Stimulated activated effector memory CD8-positive, alpha-beta T cell treated with anti-CD3 and anti-CD28 coated beads, Interleukin-12 subunit alpha, Interleukin-12 subunit beta, amount 100 ng/mL, for 72 hours (primary cell): ENCODE measurements at regions not wholly inside any gene's neighbourhood (a gene's known extent, or its start where the extent isn't known, plus 50 kb on each side); places are given as distances from the start of the nearest gene placed in this dataset.
"Not testable (repeated sequence)": the region's sequence is repeated elsewhere in the genome, so short reads cannot be mapped to it uniquely, and the experiment has no call there.

Experiments used
- ATAC-seq: fragments of 150-1000 bp; cut with Tn5 transposase; 2 replicates; pipeline ENCODE4 v1.10.0; 2021
- DNase-seq, 2 donors: peaks; one replicate each; pipeline ENCODE4 v3.0.0; 2021 to 2022; ENCODE audit warnings: low spot score in 2 of 2
- H3K27ac Mint-ChIP-seq: one replicate; pipeline ENCODE4 v1.8.0; 2022; ENCODE audit warnings: mild to moderate bottlenecking, mixed read lengths
- H3K36me3 Mint-ChIP-seq: one replicate; pipeline ENCODE4 v1.8.0; 2022; ENCODE audit warnings: mild to moderate bottlenecking, mixed read lengths
- H3K4me1 Mint-ChIP-seq: one replicate; pipeline ENCODE4 v1.8.0; 2022; ENCODE audit warnings: mixed read lengths
- H3K4me3 Mint-ChIP-seq: one replicate; pipeline ENCODE4 v1.8.0; 2022; ENCODE audit warnings: mild to moderate bottlenecking, mixed read lengths
- H3K9me3 Mint-ChIP-seq: one replicate; pipeline ENCODE4 v1.8.0; 2022; ENCODE audit warnings: mixed read lengths

DNA sequence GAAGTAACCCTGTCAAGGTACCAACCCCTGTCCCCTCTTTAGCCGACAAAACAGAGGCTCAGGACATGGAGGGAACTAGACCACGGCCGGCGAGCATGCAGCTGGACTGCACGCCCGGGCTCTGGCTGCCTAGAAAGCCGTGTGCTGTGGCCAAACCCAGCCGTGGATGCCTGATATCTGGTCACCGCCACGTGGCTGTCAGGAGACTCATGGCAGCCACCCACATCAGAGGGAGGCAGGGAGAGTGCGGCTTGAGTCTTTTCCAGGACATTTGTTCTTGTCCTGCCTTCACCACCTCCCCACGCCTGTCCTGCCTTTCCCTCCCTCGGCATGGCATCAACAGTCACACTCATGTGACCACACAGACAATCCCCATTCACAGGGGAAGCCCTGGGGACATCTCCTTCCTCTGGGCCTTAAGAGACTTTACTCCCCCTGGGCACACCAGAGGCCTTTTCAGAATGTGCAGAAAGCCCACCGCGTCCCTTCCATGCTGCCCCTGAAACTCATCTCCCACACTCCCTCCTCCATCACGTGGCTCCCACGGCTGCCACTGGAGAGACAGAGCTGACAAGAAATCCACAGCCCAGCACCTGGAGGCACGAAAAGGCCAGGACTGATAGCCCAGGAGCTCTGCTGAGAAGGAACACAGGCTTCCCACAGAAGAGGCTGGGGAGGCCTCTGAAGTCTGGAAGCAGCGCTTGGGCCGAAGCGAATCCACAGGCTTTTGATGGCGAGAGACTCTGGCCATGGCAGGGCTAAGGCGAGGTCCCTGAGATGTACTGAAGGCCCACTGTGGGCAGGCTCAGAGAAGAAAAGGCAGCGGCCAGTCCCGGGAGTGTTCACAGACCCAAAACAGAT lies 71.2 kb upstream of the IQSEC1 start:
- peaks cover under 1% of the 10 kb centered on the region for H3K4me1 Mint-ChIP-seq
- ATAC-seq (no peak), DNase-seq (no peak)
- H3K9me3 Mint-ChIP-seq, result no peaks in the 10 kb centered on the region
- no peaks in the 10 kb centered on the region for H3K36me3 Mint-ChIP-seq
- no peak overlapping the region for H3K4me3 Mint-ChIP-seq
- no peak overlapping the region for H3K27ac Mint-ChIP-seq

DNA sequence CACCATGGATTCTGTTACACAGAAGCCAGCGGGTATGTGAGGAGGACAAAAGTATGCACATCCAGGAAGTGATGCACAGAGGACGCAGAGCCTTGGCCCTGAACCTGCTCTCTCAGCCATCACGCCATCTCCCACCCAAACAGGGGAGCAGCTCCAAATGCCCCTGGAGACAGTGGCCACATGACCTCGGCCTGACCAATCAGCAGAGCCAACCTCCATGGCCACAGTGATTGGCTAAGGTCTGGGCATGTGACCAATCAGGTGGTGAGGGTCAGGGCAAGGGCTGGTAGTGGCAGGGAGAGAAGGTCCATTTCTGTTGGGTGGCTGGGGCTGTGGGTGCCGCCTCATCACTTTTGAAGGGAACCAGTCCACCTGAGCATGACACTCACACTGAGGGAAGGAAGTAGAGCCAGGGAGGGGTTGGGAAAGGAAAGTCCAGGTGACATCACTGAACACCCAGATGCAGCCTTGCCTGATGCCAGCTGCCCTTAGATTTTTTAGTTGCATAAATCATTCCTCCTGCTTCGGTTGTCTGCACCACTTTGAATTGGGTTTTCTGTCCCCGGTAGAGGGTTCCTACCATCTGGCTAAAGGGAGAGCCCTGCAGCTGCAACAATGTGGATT lies 70.3 kb upstream of the IQSEC1 start:
- no peak overlapping the region for H3K4me3 Mint-ChIP-seq
- H3K4me1 Mint-ChIP-seq, result no peaks in the 10 kb centered on the region
- H3K36me3 Mint-ChIP-seq, result no peaks in the 10 kb centered on the region
- DNase-seq (no peak), ATAC-seq (no peak)
- no peak overlapping the region for H3K27ac Mint-ChIP-seq
- H3K9me3 Mint-ChIP-seq, result no peaks in the 10 kb centered on the region

DNA sequence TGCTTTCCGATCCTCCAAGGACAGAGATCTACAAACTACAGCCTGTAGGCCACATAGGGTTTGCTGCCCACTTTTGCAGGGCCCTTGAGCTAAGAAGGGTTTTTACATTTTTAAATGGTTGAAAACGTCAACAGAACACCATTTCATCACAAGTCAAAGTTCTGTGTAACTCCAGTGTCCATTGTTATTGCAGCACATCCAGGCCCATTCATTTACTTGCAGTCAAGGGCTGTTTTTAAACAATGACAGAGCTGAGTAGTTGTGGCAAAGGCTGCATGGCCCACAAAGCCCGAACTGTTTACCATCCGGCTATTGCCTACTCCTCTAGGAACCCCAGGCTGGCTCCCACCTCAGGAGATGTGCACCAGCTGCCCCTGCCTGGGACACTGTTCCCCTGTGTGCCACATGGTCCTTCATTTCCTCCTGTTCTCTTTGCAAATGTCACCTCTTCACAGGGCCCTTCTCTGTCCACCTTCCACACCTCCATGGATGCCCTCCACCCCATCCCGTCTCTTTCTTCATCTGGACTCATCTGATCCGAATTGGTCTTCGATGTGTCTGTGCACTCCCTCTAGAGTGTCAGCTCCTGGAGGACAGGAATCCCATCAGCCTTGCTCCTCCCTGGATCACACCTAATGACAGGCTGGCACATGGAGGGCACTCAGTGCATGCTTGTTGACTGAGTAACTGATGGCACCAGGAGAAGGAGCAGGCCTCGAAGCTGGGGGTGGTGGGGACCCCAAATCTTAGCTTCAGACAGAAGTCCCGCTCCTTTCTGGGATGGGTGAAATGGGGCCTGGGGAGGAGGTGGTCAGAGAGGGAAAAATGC lies 69.5 kb upstream of the IQSEC1 start:
- DNase-seq (no peak), ATAC-seq (no peak)
- no peaks in the 10 kb centered on the region for H3K36me3 Mint-ChIP-seq
- H3K4me1 Mint-ChIP-seq, result no peaks in the 10 kb centered on the region
- no peaks in the 10 kb centered on the region for H3K9me3 Mint-ChIP-seq
- no peak overlapping the region for H3K4me3 Mint-ChIP-seq
- no peak overlapping the region for H3K27ac Mint-ChIP-seq

DNA sequence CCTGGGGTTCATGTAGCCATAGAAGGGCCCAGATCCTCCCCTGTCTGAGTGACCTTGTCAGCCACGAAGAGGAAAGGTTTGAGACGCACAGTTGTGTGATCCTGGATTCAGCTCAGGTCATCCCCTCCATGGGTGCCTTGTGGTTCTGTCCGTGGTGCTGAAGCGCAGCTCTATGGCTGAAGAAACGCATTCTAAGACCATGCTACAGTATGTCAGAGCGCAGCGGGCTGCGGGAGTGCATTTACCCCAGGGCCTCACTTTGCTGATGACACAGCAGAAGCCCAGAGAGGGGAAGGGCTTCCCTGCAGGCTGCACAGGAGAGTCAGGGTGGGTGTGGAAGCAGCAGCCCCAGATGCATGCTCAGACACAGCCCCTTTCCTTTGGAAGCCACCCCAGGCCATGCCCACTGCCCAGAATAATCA lies 68.8 kb upstream of the IQSEC1 start:
- ATAC-seq (no peak), DNase-seq (no peak)
- no peaks in the 10 kb centered on the region for H3K36me3 Mint-ChIP-seq

DNA sequence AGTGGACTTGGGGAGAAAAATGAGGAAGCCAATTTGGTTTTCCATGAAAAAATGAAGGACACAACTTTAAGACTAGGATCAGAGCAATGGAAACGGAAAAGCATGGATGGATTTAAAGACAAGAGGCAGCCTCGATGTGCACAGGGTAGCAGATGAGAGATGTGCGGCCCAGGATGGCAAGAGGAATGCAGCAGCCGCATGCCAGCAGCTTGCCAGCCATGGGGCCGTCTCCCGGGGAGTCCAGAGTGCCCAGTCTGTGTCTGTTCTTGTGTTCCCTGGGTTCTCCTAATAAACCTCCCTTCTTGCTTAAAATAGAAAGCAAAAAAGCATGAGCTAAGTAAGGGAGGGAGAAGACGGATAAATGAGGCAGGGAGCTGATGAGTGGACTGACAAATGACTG lies 68.0 kb upstream of the IQSEC1 start:
- H3K4me3 Mint-ChIP-seq, result no peak overlapping the region
- no peaks in the 10 kb centered on the region for H3K36me3 Mint-ChIP-seq
- H3K27ac Mint-ChIP-seq, result no peak overlapping the region
- no peak for DNase-seq
- no peak for ATAC-seq
- no peaks in the 10 kb centered on the region for H3K4me1 Mint-ChIP-seq
- H3K9me3 Mint-ChIP-seq, result no peaks in the 10 kb centered on the region

More for the DNA sequence above, 68.8 kb upstream of the IQSEC1 start:
- H3K4me1 Mint-ChIP-seq, result no peaks in the 10 kb centered on the region
- no peak overlapping the region for H3K27ac Mint-ChIP-seq
- no peaks in the 10 kb centered on the region for H3K9me3 Mint-ChIP-seq
- H3K4me3 Mint-ChIP-seq, result no peak overlapping the region

DNA sequence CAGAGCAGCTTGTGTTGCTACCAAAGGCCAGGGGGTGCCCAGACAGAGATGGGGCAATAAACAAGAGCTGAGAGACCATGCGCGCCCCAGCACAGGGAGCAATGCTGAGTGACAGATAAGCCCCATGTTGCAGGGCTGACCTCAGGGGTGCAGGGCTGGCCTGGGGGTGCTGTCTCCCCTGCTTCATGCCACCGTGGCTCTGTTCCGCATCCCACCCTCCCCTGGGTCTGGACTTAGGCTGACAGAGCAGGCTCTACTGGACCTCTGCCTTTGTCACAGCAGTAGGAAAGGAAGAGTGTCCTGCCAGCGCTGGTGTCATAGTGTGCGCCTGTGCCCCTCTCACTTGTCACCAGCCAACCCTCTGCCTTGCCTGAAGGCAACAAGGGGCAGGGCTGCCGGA lies 67.4 kb upstream of the IQSEC1 start:
- H3K4me3 Mint-ChIP-seq, result no peak overlapping the region
- DNase-seq (no peak), ATAC-seq (no peak)
- H3K4me1 Mint-ChIP-seq, result no peaks in the 10 kb centered on the region
- H3K9me3 Mint-ChIP-seq, result no peaks in the 10 kb centered on the region
- no peaks in the 10 kb centered on the region for H3K36me3 Mint-ChIP-seq
- no peak overlapping the region for H3K27ac Mint-ChIP-seq

DNA sequence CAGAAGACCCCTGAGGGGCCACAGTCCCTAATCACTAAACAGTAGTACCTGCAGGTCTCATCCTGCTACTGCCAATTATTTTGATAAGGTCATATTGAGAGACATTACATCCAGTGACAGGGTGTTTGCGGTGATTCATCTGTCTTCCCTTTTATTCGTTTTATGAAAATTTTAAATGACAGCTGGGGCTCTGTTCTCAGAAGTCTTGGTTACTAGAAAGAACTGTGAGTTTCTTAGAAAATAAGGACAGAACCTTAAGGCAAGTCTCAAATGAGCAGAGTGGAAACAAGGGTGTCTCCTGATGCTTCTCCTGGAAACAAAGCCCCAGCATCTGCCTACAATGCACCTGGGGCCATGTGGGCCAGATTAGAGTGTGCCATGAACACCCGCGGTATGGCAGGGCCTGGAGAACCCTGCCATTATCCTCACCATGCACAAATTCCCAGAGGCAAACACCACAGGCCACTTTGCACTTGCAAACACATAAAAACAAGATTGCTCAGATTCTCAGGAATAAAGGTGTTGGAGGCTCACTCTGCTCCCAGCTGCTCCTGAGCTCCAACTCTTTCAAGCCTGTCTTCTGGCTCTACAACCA lies 66.3 kb upstream of the IQSEC1 start:
- Mint-ChIP-seq H3K4me1 (no peaks in the 10 kb centered on the region), H3K9me3 (no peaks in the 10 kb centered on the region), H3K27ac (no peak overlapping the region), H3K4me3 (no peak overlapping the region), H3K36me3 (no peaks in the 10 kb centered on the region)
- no peak for DNase-seq
- no peak for ATAC-seq

DNA sequence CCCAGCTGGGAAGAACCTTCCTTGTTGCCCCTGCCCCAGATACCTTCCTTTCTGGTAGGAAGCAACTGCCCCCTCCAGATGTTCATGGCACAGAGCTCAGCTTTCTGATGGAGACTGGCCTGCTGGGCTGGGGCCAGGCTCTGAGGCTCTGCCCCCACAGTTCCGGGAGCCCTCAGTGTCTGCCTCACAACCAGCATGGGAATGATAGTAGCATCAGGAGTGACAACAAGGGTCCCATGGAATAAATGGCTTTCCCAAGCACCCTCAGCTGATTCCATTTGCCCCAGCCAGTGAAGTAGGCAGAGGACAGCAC lies 65.6 kb upstream of the IQSEC1 start:
- no peak for ATAC-seq
- no peak overlapping the region for H3K27ac Mint-ChIP-seq
- no peaks in the 10 kb centered on the region for H3K9me3 Mint-ChIP-seq
- H3K4me1 Mint-ChIP-seq, result no peaks in the 10 kb centered on the region
- DNase-seq, result no peak
- no peak overlapping the region for H3K4me3 Mint-ChIP-seq
- no peaks in the 10 kb centered on the region for H3K36me3 Mint-ChIP-seq

DNA sequence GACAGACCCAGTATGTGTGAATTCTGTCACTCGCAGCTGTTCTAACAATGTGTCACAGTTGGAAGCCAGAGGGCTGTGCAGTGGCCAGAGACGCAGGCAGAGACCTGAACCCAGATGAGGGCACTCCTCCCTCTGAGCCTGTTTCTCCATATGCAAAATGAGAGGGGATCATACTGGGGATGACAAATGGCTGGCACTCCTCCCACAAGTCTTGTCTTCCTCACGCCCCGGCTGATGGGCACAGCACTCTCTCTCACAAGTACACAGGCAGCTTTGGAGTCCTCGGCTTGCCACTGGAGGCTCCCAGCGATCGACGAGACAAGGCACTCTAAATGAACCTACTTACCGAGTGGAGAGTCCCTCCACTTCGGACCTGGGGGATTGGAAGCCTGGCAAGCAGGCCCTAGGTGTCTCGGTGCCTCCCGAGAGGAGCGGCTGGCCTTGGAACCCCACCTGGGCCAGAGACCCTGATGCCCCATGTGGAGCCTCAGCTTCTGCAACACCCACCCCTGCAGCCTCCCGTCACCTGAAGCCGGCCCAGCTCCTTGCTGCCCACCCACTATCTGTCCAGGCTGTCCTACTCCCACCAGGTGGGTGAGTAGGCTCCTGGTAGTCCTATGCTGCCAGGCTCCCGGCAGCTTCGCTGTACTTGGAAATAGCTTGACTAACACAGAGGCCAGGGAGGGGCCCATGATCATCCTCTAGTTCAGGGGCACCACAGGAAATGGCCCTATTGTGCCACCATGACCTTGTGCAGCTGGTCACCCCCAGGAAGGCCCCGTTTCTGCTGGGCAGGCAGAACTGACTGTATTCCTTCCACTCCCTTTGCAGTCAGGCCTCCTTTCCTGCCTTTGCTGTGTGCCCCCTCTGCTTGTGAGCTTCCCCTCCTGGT lies 65.0 kb upstream of the IQSEC1 start:
- no peak for DNase-seq
- no peaks in the 10 kb centered on the region for H3K4me1 Mint-ChIP-seq
- H3K36me3 Mint-ChIP-seq, result no peaks in the 10 kb centered on the region
- no peaks in the 10 kb centered on the region for H3K9me3 Mint-ChIP-seq
- ATAC-seq, result no peak
- no peak overlapping the region for H3K27ac Mint-ChIP-seq
- no peak overlapping the region for H3K4me3 Mint-ChIP-seq

DNA sequence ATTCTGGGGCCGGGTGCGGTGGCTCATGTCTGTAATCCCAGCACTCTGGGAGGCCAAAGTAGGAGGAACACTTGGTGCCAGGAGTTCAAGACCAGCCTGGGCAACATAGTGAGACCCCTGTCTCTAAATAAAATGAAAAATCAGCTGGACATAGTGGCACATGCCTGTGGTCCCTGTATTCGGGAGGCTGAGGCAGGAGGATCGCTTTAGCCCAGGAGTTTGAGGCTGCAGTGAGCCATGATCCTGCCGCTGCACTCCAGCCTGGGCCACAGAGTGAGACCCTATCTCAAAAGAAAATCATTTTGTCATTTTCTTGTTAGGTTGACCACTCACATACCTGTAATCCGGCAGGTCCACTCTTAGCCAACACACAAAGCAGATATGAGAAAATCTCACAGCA lies 63.6 kb upstream of the IQSEC1 start:
- not testable (repeated sequence) for H3K9me3 Mint-ChIP-seq, H3K4me1 Mint-ChIP-seq, DNase-seq, H3K36me3 Mint-ChIP-seq, H3K27ac Mint-ChIP-seq, ATAC-seq, H3K4me3 Mint-ChIP-seq

DNA sequence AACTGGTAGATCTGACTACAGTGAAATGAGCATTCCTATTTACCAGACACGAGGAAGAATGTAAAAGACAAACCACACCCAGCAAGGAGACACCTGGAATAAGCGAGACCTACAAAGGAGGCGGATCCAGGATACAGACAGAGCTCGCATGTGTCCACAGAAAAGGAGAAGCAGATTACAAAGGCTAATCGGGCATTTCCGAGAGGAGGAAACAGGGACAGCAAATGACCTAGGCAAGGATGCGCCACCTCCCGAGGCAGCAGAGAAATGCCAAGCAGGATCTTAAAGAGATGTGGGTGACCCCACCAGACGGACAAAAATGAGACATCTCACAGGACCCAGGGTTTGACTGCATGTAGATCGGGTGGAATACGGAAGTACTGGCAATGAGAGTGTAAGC lies 63.2 kb upstream of the IQSEC1 start:
- no peaks in the 10 kb centered on the region for H3K36me3 Mint-ChIP-seq
- no peaks in the 10 kb centered on the region for H3K4me1 Mint-ChIP-seq
- ATAC-seq (no peak), DNase-seq (no peak)
- no peak overlapping the region for H3K27ac Mint-ChIP-seq
- H3K9me3 Mint-ChIP-seq, result no peaks in the 10 kb centered on the region
- no peak overlapping the region for H3K4me3 Mint-ChIP-seq

DNA sequence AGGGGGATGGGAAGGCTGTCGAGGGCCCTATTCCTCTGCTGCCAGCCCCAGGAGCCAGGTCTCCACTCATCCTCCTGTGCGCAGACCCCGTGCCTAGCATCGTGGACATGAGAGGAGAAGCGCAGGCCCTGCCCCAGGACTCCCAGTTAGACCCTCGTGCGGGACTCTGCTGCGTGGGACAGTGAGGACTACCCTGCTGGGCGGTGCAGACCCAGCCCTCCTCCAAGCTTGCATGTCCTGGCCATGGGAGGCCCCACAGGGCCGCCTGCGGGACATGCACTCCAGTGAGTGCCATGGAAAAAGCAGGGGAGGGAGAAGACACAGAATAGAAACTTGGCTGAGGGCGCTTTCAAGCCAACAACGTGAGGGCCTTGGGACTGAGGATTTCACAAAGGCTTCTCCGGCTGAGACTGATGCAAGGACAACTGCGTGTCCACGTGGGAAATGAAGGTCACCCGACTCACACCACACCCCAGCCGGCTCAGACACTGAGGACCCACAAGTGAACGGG lies 62.6 kb upstream of the IQSEC1 start:
- no peaks in the 10 kb centered on the region for H3K9me3 Mint-ChIP-seq
- no peak overlapping the region for H3K27ac Mint-ChIP-seq
- DNase-seq, result no peak
- no peak for ATAC-seq
- no peak overlapping the region for H3K4me3 Mint-ChIP-seq
- H3K36me3 Mint-ChIP-seq, result no peaks in the 10 kb centered on the region
- no peaks in the 10 kb centered on the region for H3K4me1 Mint-ChIP-seq

DNA sequence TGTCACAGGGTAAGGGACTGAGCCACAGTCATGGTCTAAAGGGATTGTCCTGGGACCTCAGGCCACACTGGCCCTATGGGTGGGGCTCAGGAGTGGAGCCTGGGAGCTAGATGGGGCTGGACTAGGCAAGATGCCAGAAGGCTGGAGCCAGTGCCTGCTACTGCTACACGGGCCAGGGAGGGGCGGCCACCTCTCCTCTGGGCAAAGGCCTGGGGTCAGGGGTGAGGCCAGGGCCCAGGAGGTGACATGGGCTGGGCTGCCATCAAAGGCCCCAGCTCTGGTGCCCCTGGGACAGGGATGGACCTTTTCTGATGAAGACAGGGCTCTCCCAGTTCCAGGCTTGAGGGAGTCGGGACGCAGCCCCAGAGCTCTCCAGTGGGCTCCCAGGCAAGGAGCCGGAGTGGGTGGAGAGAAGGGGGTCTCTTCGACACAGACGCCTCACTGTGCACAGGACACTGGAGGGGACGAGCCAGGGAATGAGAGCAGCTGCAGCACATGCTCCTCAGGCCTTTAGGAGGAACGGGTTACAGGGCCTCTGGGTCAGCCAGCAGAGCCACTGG lies 62.1 kb upstream of the IQSEC1 start:
- no peaks in the 10 kb centered on the region for H3K4me1 Mint-ChIP-seq
- no peak overlapping the region for H3K27ac Mint-ChIP-seq
- DNase-seq, result no peak
- no peaks in the 10 kb centered on the region for H3K36me3 Mint-ChIP-seq
- no peak for ATAC-seq
- H3K9me3 Mint-ChIP-seq, result no peaks in the 10 kb centered on the region
- H3K4me3 Mint-ChIP-seq, result no peak overlapping the region

DNA sequence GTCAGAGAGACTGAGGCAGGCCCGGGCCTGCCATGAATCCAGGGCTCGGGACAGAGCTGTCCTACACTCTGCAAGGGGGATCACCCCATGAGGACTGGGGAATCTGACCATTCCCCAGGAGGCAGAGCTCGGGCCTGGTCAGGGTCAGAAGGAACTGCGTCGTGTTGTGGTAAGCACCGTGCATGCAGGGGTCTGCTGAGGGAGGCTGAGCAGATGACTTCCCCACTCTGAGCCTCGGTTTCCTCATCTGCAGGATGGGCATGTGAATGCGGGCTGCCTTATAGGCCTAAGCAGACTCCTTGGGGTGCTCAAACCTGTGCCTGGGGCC lies 61.6 kb upstream of the IQSEC1 start:
- Mint-ChIP-seq H3K4me1 (no peaks in the 10 kb centered on the region), H3K4me3 (no peak overlapping the region)

More for the DNA sequence above, 61.6 kb upstream of the IQSEC1 start:
- Mint-ChIP-seq H3K27ac (no peak overlapping the region), H3K36me3 (no peaks in the 10 kb centered on the region), H3K9me3 (no peaks in the 10 kb centered on the region)
- ATAC-seq, result no peak
- no peak for DNase-seq
